H9 (cell line): ENCODE measurements at regions not wholly inside any gene's neighbourhood (a gene's known extent, or its start where the extent isn't known, plus 50 kb on each side); places are given as distances from the start of the nearest gene placed in this dataset.

ENCODE experiments used
- DNase-seq: peaks from one replicate; pipeline ENCODE4 v3.0.0-alpha.2; 2017
- H2AFZ ChIP-seq: one replicate; pipeline ENCODE4 v1.6.1; 2013; ENCODE audit warnings: mild to moderate bottlenecking, low read length, control low read depth, moderate library complexity
- H2AK5ac ChIP-seq: 2 replicates; pipeline ENCODE4 v1.6.1; 2013; ENCODE audit warnings: low read length, control low read depth, mixed read lengths; ENCODE audit not compliant: insufficient read length
- H2BK120ac ChIP-seq: one replicate; pipeline ENCODE4 v1.6.1; 2013; ENCODE audit warnings: low read depth, mild to moderate bottlenecking, low read length, control low read depth, inconsistent platforms; ENCODE audit not compliant: poor library complexity, severe bottlenecking
- H2BK12ac ChIP-seq: 2 replicates; pipeline ENCODE4 v1.6.1; 2013; ENCODE audit warnings: low read length, control low read depth, mixed read lengths, low read depth; ENCODE audit not compliant: insufficient read length
- H2BK15ac ChIP-seq: 2 replicates; pipeline ENCODE4 v1.6.1; 2013; ENCODE audit warnings: low read depth, low read length, control low read depth
- H2BK20ac ChIP-seq: one replicate; pipeline ENCODE4 v1.6.1; 2013; ENCODE audit warnings: low read depth, mild to moderate bottlenecking, low read length, control low read depth, inconsistent platforms; ENCODE audit not compliant: poor library complexity, severe bottlenecking
- H2BK5ac ChIP-seq: 2 replicates; pipeline ENCODE4 v1.6.1; 2013; ENCODE audit warnings: low read length, control low read depth, mixed read lengths; ENCODE audit not compliant: insufficient read length
- H3K14ac ChIP-seq: 2 replicates; pipeline ENCODE4 v1.6.1; 2013; ENCODE audit warnings: low read length, control low read depth; ENCODE audit not compliant: insufficient read depth
- H3K18ac ChIP-seq: 2 replicates; pipeline ENCODE4 v1.6.1; 2013; ENCODE audit warnings: low read depth, mild to moderate bottlenecking, mixed read lengths, low read length, control low read depth; ENCODE audit not compliant: insufficient read length
- H3K23ac ChIP-seq: 2 replicates; pipeline ENCODE4 v1.6.1; 2013; ENCODE audit warnings: low read length, control low read depth, mixed read lengths, low read depth; ENCODE audit not compliant: insufficient read length
- H3K23me2 ChIP-seq: 2 replicates; pipeline ENCODE4 v1.6.1; 2013; ENCODE audit warnings: low read depth, mild to moderate bottlenecking, mixed read lengths, low read length, control low read depth; ENCODE audit not compliant: insufficient read length, poor library complexity, severe bottlenecking
- H3K27ac ChIP-seq: 2 replicates; pipeline ENCODE4 v1.5.1; 2013; ENCODE audit warnings: low read length, control low read depth, mixed read lengths, low read depth; ENCODE audit not compliant: insufficient read length
- H3K27me3 ChIP-seq: 2 replicates; pipeline ENCODE4 v1.6.1; 2013; ENCODE audit warnings: low read length, control low read depth, inconsistent platforms; ENCODE audit not compliant: insufficient read depth
- H3K4ac ChIP-seq: 2 replicates; pipeline ENCODE4 v1.6.1; 2013; ENCODE audit warnings: low read depth, mild to moderate bottlenecking, control low read depth, inconsistent platforms, low read length, moderate library complexity
- H3K4me1 ChIP-seq: 2 replicates; pipeline ENCODE4 v1.6.1; 2013; ENCODE audit warnings: low read length, control low read depth, inconsistent platforms; ENCODE audit not compliant: insufficient read depth
- H3K4me2 ChIP-seq: 2 replicates; pipeline ENCODE4 v1.6.1; 2013; ENCODE audit warnings: low read length, control low read depth, mixed read lengths; ENCODE audit not compliant: insufficient read length, insufficient read depth
- H3K56ac ChIP-seq: 2 replicates; pipeline ENCODE4 v1.6.1; 2013; ENCODE audit warnings: low read depth, mild to moderate bottlenecking, mixed read lengths, low read length, control low read depth; ENCODE audit not compliant: insufficient read length
- H3K79me1 ChIP-seq: 2 replicates; pipeline ENCODE4 v1.6.1; 2013; ENCODE audit warnings: low read depth, mild to moderate bottlenecking, moderate library complexity, low read length, control low read depth, inconsistent platforms; ENCODE audit not compliant: insufficient read depth, poor library complexity, severe bottlenecking
- H3K79me2 ChIP-seq: 2 replicates; pipeline ENCODE4 v1.6.1; 2013; ENCODE audit warnings: low read length, control low read depth, inconsistent platforms; ENCODE audit not compliant: insufficient read depth
- H3K9ac ChIP-seq: 2 replicates; pipeline ENCODE4 v1.6.1; 2013; ENCODE audit warnings: low read length, control low read depth, mixed read lengths; ENCODE audit not compliant: insufficient read length; ENCODE audit errors: extremely low read depth
- H3K9me3 ChIP-seq: one replicate; pipeline ENCODE4 v1.6.1; 2013; ENCODE audit warnings: low read depth, low read length, inconsistent platforms; ENCODE audit not compliant: control insufficient read depth
- H3T11ph ChIP-seq: one replicate; pipeline ENCODE4 v1.6.1; 2013; ENCODE audit warnings: mild to moderate bottlenecking, low read length, control low read depth, inconsistent platforms
- H4K20me1 ChIP-seq: one replicate; pipeline ENCODE4 v1.6.1; 2013; ENCODE audit not compliant: control insufficient read depth, insufficient read length, insufficient read depth
- H4K5ac ChIP-seq: 2 replicates; pipeline ENCODE4 v1.6.1; 2013; ENCODE audit warnings: low read depth, mild to moderate bottlenecking, mixed read lengths, low read length, control low read depth; ENCODE audit not compliant: insufficient read length
- H4K8ac ChIP-seq: replicated peaks from 2 replicates; pipeline ENCODE4 v1.6.1; 2013; ENCODE audit warnings: low read length, control low read depth, mixed read lengths, low read depth; ENCODE audit not compliant: insufficient read length
- H4K91ac ChIP-seq: 2 replicates; pipeline ENCODE4 v1.6.1; 2013; ENCODE audit warnings: low read depth, mild to moderate bottlenecking, moderate library complexity, mixed read lengths, low read length, control low read depth; ENCODE audit not compliant: insufficient read length
- H3K27ac Mint-ChIP-seq, 3 experiments: 2 replicates in 2 of 3; 3 replicates in 1 of 3; pipeline ENCODE4 v1.8.0; 2020 to 2021; ENCODE audit warnings: mixed read lengths in 3 of 3, mild to moderate bottlenecking in 1 of 3, moderate library complexity in 1 of 3
- H3K27me3 Mint-ChIP-seq: 2 replicates; pipeline ENCODE4 v1.8.0; 2021; ENCODE audit warnings: low read depth, mild to moderate bottlenecking, moderate library complexity, mixed read lengths
- H3K36me3 Mint-ChIP-seq, 3 experiments: 2 replicates in 2 of 3; 3 replicates in 1 of 3; pipeline ENCODE4 v1.8.0; 2020 to 2021; ENCODE audit warnings: low read depth in 3 of 3, mixed read lengths in 3 of 3; ENCODE audit not compliant: insufficient read depth in 1 of 3
- H3K4me1 Mint-ChIP-seq, 2 experiments: 2 replicates each; pipeline ENCODE4 v1.8.0; 2020; ENCODE audit warnings: mixed read lengths in 2 of 2
- H3K4me3 Mint-ChIP-seq, 2 experiments: 2 replicates in 1 of 2; 3 replicates in 1 of 2; pipeline ENCODE4 v1.8.0; 2020 to 2021; ENCODE audit warnings: mild to moderate bottlenecking in 2 of 2, mixed read lengths in 2 of 2, moderate library complexity in 1 of 2
- H3K9me3 Mint-ChIP-seq, 2 experiments: 2 replicates in 1 of 2; 3 replicates in 1 of 2; pipeline ENCODE4 v1.8.0; 2020; ENCODE audit warnings: mild to moderate bottlenecking in 2 of 2, mixed read lengths in 2 of 2, moderate library complexity in 1 of 2
- WGBS: extraction: QIAGEN DNeasy Blood & Tissue Kit; methylation state at CpG from one replicate; pipeline ENCODE4 v1.1.7; 2013; ENCODE audit warnings: missing lambda C conversion rate, low lambda C conversion rate, mixed read lengths; ENCODE audit not compliant: insufficient read length; ENCODE audit errors: extremely low coverage; 5-methylcytosine and 5-hydroxymethylcytosine counted together
- TF ChIP-seq, protein P1 (sequence below): fragments of 200-600 bp; sonication (generic); conservative IDR thresholded peaks from 3 replicates; pipeline ENCODE4 v1.8.0; 2021; ENCODE audit warnings: antibody characterized with exemption, mild to moderate bottlenecking

DNA sequence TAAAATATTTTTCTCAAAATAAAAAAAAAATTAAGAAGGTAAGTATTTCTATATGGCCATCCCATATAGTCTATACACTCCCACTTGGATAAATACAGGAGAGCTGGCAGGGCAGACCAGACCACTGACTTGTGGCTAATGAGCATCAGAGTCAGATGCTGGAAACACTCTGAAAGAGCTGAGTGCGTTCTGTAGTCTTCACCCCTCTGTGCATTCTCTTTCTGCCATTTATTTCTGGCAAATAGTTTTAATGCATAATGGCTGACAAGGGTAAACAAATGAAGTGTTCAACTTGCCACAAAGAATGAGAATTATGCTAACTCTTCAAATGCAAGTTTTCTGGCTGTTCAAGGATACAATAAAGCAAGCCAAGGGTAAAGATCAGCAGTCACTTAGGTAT lies 191.7 kb downstream of the TTLL7 start:
- Histone ChIP-seq H3K14ac (no peak overlapping the region), H3K9ac (no peak overlapping the region), H3K27ac (no peak overlapping the region), H3K18ac (no peak overlapping the region), H2BK20ac (no peak overlapping the region), H4K91ac (no peak overlapping the region), H3K23ac (no peak overlapping the region), H3T11ph (no peak overlapping the region), H2BK120ac (no peak overlapping the region), H3K4me2 (no peak overlapping the region), H4K5ac (no peak overlapping the region), H3K56ac (no peak overlapping the region), H3K9me3 (no peaks in the 10 kb centered on the region), H3K79me1 (no peaks in the 10 kb centered on the region), H3K23me2 (no peaks in the 10 kb centered on the region), H3K4ac (no peak overlapping the region), H2AK5ac (no peak overlapping the region), H2BK15ac (no peak overlapping the region), H4K8ac (no peak overlapping the region), H3K79me2 (no peaks in the 10 kb centered on the region), H2BK12ac (no peak overlapping the region), H2AFZ (no peak overlapping the region), H3K27me3 (no peaks in the 10 kb centered on the region), H2BK5ac (no peak overlapping the region), H3K4me1 (no peaks in the 10 kb centered on the region), H4K20me1 (no peaks in the 10 kb centered on the region)
- H3K27me3 Mint-ChIP-seq = no peaks in the 10 kb centered on the region
- H3K36me3 Mint-ChIP-seq = no peaks in the 10 kb centered on the region
- no peak overlapping the region for H3K27ac Mint-ChIP-seq
- H3K4me1 Mint-ChIP-seq = peaks cover 7% of the 10 kb centered on the region in 2 experiments
- TF ChIP-seq, protein P1, sequence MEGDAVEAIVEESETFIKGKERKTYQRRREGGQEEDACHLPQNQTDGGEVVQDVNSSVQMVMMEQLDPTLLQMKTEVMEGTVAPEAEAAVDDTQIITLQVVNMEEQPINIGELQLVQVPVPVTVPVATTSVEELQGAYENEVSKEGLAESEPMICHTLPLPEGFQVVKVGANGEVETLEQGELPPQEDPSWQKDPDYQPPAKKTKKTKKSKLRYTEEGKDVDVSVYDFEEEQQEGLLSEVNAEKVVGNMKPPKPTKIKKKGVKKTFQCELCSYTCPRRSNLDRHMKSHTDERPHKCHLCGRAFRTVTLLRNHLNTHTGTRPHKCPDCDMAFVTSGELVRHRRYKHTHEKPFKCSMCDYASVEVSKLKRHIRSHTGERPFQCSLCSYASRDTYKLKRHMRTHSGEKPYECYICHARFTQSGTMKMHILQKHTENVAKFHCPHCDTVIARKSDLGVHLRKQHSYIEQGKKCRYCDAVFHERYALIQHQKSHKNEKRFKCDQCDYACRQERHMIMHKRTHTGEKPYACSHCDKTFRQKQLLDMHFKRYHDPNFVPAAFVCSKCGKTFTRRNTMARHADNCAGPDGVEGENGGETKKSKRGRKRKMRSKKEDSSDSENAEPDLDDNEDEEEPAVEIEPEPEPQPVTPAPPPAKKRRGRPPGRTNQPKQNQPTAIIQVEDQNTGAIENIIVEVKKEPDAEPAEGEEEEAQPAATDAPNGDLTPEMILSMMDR = no peak
- H3K9me3 Mint-ChIP-seq = no peaks in the 10 kb centered on the region; a peak in 1 of 5 replicates
- DNase-seq = no peak
- no peak overlapping the region for H3K4me3 Mint-ChIP-seq
- WGBS = no CpG with 5 or more reads among the region's 1 CpG
